Left lung (tissue), 4 donors: ENCODE measurements at regions not wholly inside any gene's neighbourhood (a gene's known extent, or its start where the extent isn't known, plus 50 kb on each side); places are given as distances from the start of the nearest gene placed in this dataset.

Source experiments
- ATAC-seq: fragments of 200-7000 bp; cut with Tn5 transposase; one replicate; pipeline ENCODE4 v1.9.1; 2020; ENCODE audit warnings: moderate library complexity
- DNase-seq, 4 donors: peaks; one replicate each; pipeline ENCODE4 v3.0.0-alpha.2; 2013 to 2020
- H3K27ac ChIP-seq, 2 donors: fragments of 200-600 bp; sonication (generic) in 1 of 2; one replicate each; pipeline versions ENCODE4 v1.5.0 to v1.8.0; 2020 to 2021
- H3K27me3 ChIP-seq, 2 donors: fragments of 200-600 bp; sonication (generic) in 1 of 2; one replicate each; pipeline versions ENCODE4 v1.5.0 to v1.8.0; 2020 to 2021
- H3K36me3 ChIP-seq, 2 donors: fragments of 200-600 bp; sonication (generic) in 1 of 2; one replicate each; pipeline versions ENCODE4 v1.5.0 to v1.8.0; 2020 to 2021
- H3K4me1 ChIP-seq, 2 donors: fragments of 200-600 bp; one replicate each; pipeline ENCODE4 v1.8.0; 2021
- H3K4me3 ChIP-seq, 2 donors: fragments of 200-600 bp; sonication (generic) in 1 of 2; one replicate each; pipeline versions ENCODE4 v1.5.0 to v1.8.0; 2020 to 2021; ENCODE audit warnings: mild to moderate bottlenecking in 1 of 2
- H3K9me3 ChIP-seq, 2 donors: fragments of 200-600 bp; sonication (generic) in 1 of 2; one replicate each; pipeline versions ENCODE4 v1.5.0 to v1.8.0; 2020 to 2021
- CTCF ChIP-seq, 2 donors: fragments of 200-600 bp; sonication (generic) in 1 of 2; IDR thresholded peaks; one replicate each; pipeline versions ENCODE4 v1.5.0 to v1.8.0; 2021; ENCODE audit warnings: antibody characterized with exemption in 2 of 2
- intact Hi-C, 2 donors: fragments of 100-400 bp; cut with DNase I; formaldehyde crosslinking; loops; one replicate each; pipeline versions ENCODE4 v1.11.2 to v1.14.2; 2022
- donor health status: DM: no; HTN: yes; CAD: no.
- donor health status: DM: no; HTN: no; CAD: no.

DNA sequence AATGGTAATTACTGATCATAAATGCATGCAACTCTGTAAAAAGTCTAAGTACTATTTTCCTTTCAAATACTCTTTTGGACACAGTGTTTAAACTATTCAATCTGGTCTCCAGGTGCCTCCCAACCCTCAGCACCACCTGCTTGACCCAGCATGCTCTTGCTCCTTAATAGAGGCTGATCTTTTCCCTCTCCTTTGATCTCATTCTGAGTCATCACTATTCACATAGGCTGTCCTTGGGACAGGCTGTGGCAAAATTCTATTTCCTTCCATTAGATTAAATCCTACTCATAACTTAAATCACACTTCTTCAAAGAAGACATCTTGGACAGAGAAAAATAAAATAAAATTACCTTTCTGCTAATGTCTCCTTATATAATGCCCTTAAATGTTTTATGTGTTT, 199.4 kb upstream of the ST8SIA4 start:
- Histone ChIP-seq H3K36me3 (no peaks in the 10 kb centered on the region), H3K4me3 (no peak overlapping the region), H3K4me1 (no peaks in the 10 kb centered on the region), H3K27ac (no peak overlapping the region), H3K27me3 (no peaks in the 10 kb centered on the region), H3K9me3 (no peaks in the 10 kb centered on the region)
- intact Hi-C loops = no loop called here
- DNase-seq (no peak), ATAC-seq (peak; percentile 44)
- TF ChIP-seq CTCF (IDR thresholded peaks at IDR 0.05) = no peak

DNA sequence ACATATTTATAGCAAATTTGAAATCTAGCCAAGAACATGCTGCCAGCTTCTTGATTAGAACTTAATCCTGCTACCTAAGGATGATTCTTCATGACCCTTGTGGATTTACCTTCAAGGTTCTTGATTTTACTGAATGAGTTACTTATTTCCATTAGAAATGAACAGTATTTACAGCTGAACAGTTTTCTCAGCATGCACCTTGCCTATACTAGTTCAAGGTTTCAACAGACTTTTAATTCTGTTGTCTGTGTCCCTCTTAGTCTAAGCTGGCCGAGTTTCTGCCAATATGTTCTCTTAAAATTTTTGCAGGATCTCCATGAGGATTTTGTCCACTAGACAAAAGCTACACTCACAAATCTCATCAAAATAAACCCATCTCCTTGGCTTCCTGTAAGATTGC, 188.8 kb upstream of the ST8SIA4 start:
- DNase-seq (no peak), ATAC-seq (peak; percentile 14)
- no peaks in the 10 kb centered on the region for H3K27me3 ChIP-seq
- no peaks in the 10 kb centered on the region for H3K9me3 ChIP-seq
- TF ChIP-seq CTCF (IDR thresholded peaks at IDR 0.05) = no peak
- no peaks in the 10 kb centered on the region for H3K36me3 ChIP-seq
- no peak overlapping the region for H3K4me3 ChIP-seq
- intact Hi-C loops = no loop called here
- no peaks in the 10 kb centered on the region for H3K4me1 ChIP-seq
- H3K27ac ChIP-seq = no peak overlapping the region

- Histone ChIP-seq H3K4me1 (no peaks in the 10 kb centered on the region), H3K4me3 (no peak overlapping the region), H3K36me3 (no peaks in the 10 kb centered on the region), H3K9me3 (no peaks in the 10 kb centered on the region), H3K27ac (no peak overlapping the region), H3K27me3 (no peaks in the 10 kb centered on the region)
- TF ChIP-seq CTCF (IDR thresholded peaks at IDR 0.05) = no peak
- intact Hi-C loops = no loop called here
- DNase-seq (no peak), ATAC-seq (no peak)
These were observed 181.3 kb upstream of the ST8SIA4 start for GRCh38 chr5:101084353-101084752.

GRCh38 chr5:101080462-101081240, 177.6 kb upstream of the ST8SIA4 start:
- no peak overlapping the region for H3K27ac ChIP-seq
- H3K9me3 ChIP-seq = no peaks in the 10 kb centered on the region
- no peak overlapping the region for H3K4me3 ChIP-seq
- ATAC-seq = no peak
- no peak for TF ChIP-seq CTCF (IDR thresholded peaks at IDR 0.05)
- H3K4me1 ChIP-seq = no peaks in the 10 kb centered on the region
- no peak for DNase-seq
- H3K36me3 ChIP-seq = no peaks in the 10 kb centered on the region
- H3K27me3 ChIP-seq = no peaks in the 10 kb centered on the region
- intact Hi-C loops = no loop called here

DNA sequence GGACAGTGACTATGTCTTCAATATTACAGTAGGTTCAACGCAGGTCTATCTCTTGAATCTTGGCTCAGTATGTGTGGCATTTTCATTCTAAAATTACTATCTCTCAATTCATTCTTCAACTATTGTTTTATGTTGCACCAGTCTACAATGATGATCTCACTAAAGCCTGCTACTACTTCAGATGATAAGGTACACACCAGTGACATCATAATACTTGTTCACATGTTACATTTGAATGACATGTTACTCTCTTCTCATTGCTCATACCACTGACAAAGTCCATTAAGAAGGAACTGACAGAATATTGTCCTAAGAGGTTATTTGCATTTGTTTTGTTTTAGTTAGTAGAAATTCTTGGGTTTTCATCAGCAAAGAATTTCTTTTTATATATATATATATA, 165.2 kb upstream of the ST8SIA4 start:
- no peak overlapping the region for H3K27ac ChIP-seq
- DNase-seq (no peak), ATAC-seq (no peak)
- H3K27me3 ChIP-seq = no peaks in the 10 kb centered on the region
- H3K4me3 ChIP-seq = no peak overlapping the region
- intact Hi-C loops = no loop called here
- H3K36me3 ChIP-seq = no peaks in the 10 kb centered on the region
- no peak for TF ChIP-seq CTCF (IDR thresholded peaks at IDR 0.05)
- H3K4me1 ChIP-seq = no peaks in the 10 kb centered on the region
- H3K9me3 ChIP-seq = peaks cover 0 to 4% of the 10 kb centered on the region in 2 donors
